PC-3 (cell line): ENCODE measurements at regions not wholly inside any gene's neighbourhood (a gene's known extent, or its start where the extent isn't known, plus 50 kb on each side); places are given as distances from the start of the nearest gene placed in this dataset.
A peak's percentile ranks its signal among the peaks of the same experiment; 100 is the strongest.

Experiments used
- CTCF ChIP-seq: fragments of 300-600 bp; sonication (generic); conservative IDR thresholded peaks from 2 replicates; pipeline ENCODE4 v1.5.1; 2017; ENCODE audit warnings: antibody characterized with exemption, low read depth, mild to moderate bottlenecking, low read length
- EZH2 ChIP-seq: fragments of 300-600 bp; sonication (generic); IDR thresholded peaks from one replicate; pipeline ENCODE4 v1.6.1; 2017; ENCODE audit warnings: antibody characterized with exemption, mild to moderate bottlenecking, low read length; ENCODE audit not compliant: unreplicated experiment

DNA sequence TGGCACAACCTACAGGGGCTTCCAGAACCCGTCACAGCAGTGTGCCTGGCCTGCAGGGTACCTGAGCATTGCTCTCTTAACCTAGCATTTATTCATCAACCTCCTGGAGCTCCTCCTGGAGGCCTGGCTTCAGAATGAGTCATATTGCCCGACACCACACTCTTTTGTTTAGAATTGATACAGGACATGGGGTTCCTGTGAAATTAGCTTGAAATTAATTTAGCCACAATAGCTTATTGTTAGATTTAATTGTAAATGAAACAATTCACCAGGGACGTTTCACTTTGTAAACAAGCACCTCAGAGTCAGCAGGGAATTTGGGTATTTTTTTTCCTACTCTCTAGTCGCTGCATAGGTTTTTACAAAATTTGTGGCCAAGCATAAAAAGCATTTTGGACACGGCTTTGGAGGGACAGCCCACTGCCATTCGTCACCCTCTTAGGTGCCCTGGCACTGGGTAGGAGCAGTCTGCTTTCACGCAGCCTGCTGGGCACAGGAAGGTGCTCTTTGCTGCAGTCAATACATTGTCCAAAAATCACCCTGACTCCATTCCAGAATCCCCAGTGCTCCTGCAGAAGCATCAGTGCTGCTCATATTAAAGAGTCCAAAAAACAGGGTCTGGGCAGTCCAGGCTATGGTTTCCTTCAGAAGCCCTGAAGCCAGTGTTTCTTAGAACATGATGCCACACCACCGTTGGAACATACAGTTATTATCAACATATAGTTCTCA lies 60.8 kb upstream of the MEF2A start:
- TF ChIP-seq CTCF (peak; percentile 43), EZH2 (no peak)
